ENCODE measurements at regions not wholly inside any gene's neighbourhood (a gene's known extent, or its start where the extent isn't known, plus 50 kb on each side); places are given as distances from the start of the nearest gene placed in this dataset.

GRCh38 chr18:44143072-44143471 lies 537.6 kb upstream of the SETBP1 start:
- TF ChIP-seq EZH2 (IDR thresholded peaks at IDR 0.05) (no peak), POLR2AphosphoS5 (IDR thresholded peaks at IDR 0.05; ENCODE audit: borderline replicate concordance, low read depth, low read length) (no peak)

Measured in SK-N-MC (cell line).